ENCODE measurements at regions not wholly inside any gene's neighbourhood (a gene's known extent, or its start where the extent isn't known, plus 50 kb on each side); places are given as distances from the start of the nearest gene placed in this dataset.

- Histone ChIP-seq H3K27ac (no peak overlapping the region), H4K20me1 (ENCODE audit: insufficient read depth) (no peaks in the 10 kb centered on the region), H3K4me2 (no peak overlapping the region), H2AFZ (ENCODE audit: low read depth) (no peak overlapping the region), H3K79me2 (ENCODE audit: insufficient read depth, low read depth) (no peaks in the 10 kb centered on the region), H3K27me3 (ENCODE audit: insufficient read depth, low read depth) (no peaks in the 10 kb centered on the region), H3K9ac (no peak overlapping the region), H3K4me3 (IDR thresholded peaks at IDR 0.05; ENCODE audit: insufficient read depth, low read depth, low read length) (no peak overlapping the region), H3K4me1 (ENCODE audit: low read depth, poor library complexity, severe bottlenecking) (no peaks in the 10 kb centered on the region), H3K36me3 (ENCODE audit: insufficient read depth) (no peaks in the 10 kb centered on the region)
- TF ChIP-seq CTCF (conservative IDR thresholded peaks at IDR 0.05; ENCODE audit: low read depth, low read length), result no peak
These were observed 221.2 kb downstream of the LIG4 start for GRCh38 chr13:107994137-107994536.

GRCh38 chr13:107993239-107993949 is 221.9 kb downstream of the LIG4 start:
- Histone ChIP-seq H2AFZ (ENCODE audit: low read depth) (no peak overlapping the region), H3K9ac (no peak overlapping the region), H3K36me3 (ENCODE audit: insufficient read depth) (no peaks in the 10 kb centered on the region), H3K27ac (no peak overlapping the region), H4K20me1 (ENCODE audit: insufficient read depth) (no peaks in the 10 kb centered on the region), H3K4me3 (IDR thresholded peaks at IDR 0.05; ENCODE audit: insufficient read depth, low read depth, low read length) (no peak overlapping the region), H3K79me2 (ENCODE audit: insufficient read depth, low read depth) (no peaks in the 10 kb centered on the region), H3K4me2 (no peak overlapping the region), H3K27me3 (ENCODE audit: insufficient read depth, low read depth) (no peaks in the 10 kb centered on the region), H3K4me1 (ENCODE audit: low read depth, poor library complexity, severe bottlenecking) (no peaks in the 10 kb centered on the region)
- no peak for TF ChIP-seq CTCF (conservative IDR thresholded peaks at IDR 0.05; ENCODE audit: low read depth, low read length)

GRCh38 chr13:107992542-107992941 is 222.8 kb downstream of the LIG4 start:
- no peak for TF ChIP-seq CTCF (conservative IDR thresholded peaks at IDR 0.05; ENCODE audit: low read depth, low read length)
- no peak overlapping the region for H2AFZ ChIP-seq (ENCODE audit: low read depth)

GRCh38 chr13:107977071-107977574 is 238.2 kb downstream of the LIG4 start:
- Histone ChIP-seq H3K4me1 (ENCODE audit: low read depth, poor library complexity, severe bottlenecking) (no peaks in the 10 kb centered on the region), H2AFZ (ENCODE audit: low read depth) (no peak overlapping the region), H3K79me2 (ENCODE audit: insufficient read depth, low read depth) (no peaks in the 10 kb centered on the region), H3K9ac (no peak overlapping the region), H3K36me3 (ENCODE audit: insufficient read depth) (no peaks in the 10 kb centered on the region), H3K27ac (no peak overlapping the region), H3K4me3 (IDR thresholded peaks at IDR 0.05; ENCODE audit: insufficient read depth, low read depth, low read length) (no peak overlapping the region), H3K4me2 (no peak overlapping the region), H4K20me1 (ENCODE audit: insufficient read depth) (no peaks in the 10 kb centered on the region), H3K27me3 (ENCODE audit: insufficient read depth, low read depth) (no peaks in the 10 kb centered on the region)
- no peak for TF ChIP-seq CTCF (conservative IDR thresholded peaks at IDR 0.05; ENCODE audit: low read depth, low read length)

More at GRCh38 chr13:107992542-107992941, 222.8 kb downstream of the LIG4 start:
- Histone ChIP-seq H3K36me3 (ENCODE audit: insufficient read depth) (no peaks in the 10 kb centered on the region), H3K27me3 (ENCODE audit: insufficient read depth, low read depth) (no peaks in the 10 kb centered on the region), H3K27ac (no peak overlapping the region), H3K79me2 (ENCODE audit: insufficient read depth, low read depth) (no peaks in the 10 kb centered on the region), H3K4me1 (ENCODE audit: low read depth, poor library complexity, severe bottlenecking) (no peaks in the 10 kb centered on the region), H3K4me3 (IDR thresholded peaks at IDR 0.05; ENCODE audit: insufficient read depth, low read depth, low read length) (no peak overlapping the region), H3K4me2 (no peak overlapping the region), H3K9ac (no peak overlapping the region), H4K20me1 (ENCODE audit: insufficient read depth) (no peaks in the 10 kb centered on the region)

All from KMS-11 (cell line).